Astrocyte of the cerebellum (primary cell): ENCODE measurements at regions not wholly inside any gene's neighbourhood (a gene's known extent, or its start where the extent isn't known, plus 50 kb on each side); places are given as distances from the start of the nearest gene placed in this dataset.

ENCODE experiments used
- DNase-seq: peaks from one replicate; pipeline ENCODE4 v3.0.0-alpha.2; 2011; ENCODE audit warnings: low read depth
- H3K4me3 ChIP-seq: 2 replicates; pipeline ENCODE4 v1.5.1; 2011; ENCODE audit warnings: mild to moderate bottlenecking, low read depth, low read length, moderate library complexity
- in situ Hi-C: cut with HindIII; loops from 2 replicates; pipeline ENCODE4 v1.10.0; 2017; ENCODE audit warnings: low sequenced_read_pairs
- TF ChIP-seq, protein P1 (sequence below): IDR thresholded peaks from 2 replicates; pipeline ENCODE4 v1.5.1; 2012; ENCODE audit warnings: low read length, low read depth, moderate library complexity, mild to moderate bottlenecking; ENCODE audit errors: missing control alignments

DNA sequence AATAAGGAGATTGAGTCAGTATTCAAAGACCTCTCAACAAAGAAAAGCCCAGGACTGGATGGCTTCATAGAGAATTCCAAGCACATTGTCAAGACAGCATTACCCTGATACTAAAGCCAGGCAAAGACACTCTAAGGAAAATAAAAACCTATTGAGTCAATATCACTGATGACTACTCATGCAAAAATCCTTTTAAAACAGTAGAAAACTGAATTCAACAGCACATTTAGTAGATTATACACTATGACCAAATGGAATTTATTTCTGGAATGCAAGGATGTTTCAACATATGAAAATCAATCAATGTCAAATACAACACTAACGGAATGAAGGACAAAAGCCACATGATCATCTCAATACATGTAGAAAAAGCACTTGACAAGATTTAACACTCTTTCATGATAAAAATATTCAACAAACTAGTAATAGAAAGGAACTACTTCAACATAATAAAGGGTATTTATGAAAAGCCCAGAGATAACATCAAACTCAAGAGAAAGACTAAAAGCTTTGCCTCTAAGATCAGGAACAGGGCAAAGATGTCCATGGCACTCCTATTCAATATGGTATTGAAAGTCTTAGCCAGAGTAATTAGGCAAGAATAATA lies 633.3 kb downstream of the ANKRD50 start:
- H3K4me3 ChIP-seq = no peak overlapping the region
- DNase-seq = no peak
- in situ Hi-C loops = no loop called here
- TF ChIP-seq, protein P1, sequence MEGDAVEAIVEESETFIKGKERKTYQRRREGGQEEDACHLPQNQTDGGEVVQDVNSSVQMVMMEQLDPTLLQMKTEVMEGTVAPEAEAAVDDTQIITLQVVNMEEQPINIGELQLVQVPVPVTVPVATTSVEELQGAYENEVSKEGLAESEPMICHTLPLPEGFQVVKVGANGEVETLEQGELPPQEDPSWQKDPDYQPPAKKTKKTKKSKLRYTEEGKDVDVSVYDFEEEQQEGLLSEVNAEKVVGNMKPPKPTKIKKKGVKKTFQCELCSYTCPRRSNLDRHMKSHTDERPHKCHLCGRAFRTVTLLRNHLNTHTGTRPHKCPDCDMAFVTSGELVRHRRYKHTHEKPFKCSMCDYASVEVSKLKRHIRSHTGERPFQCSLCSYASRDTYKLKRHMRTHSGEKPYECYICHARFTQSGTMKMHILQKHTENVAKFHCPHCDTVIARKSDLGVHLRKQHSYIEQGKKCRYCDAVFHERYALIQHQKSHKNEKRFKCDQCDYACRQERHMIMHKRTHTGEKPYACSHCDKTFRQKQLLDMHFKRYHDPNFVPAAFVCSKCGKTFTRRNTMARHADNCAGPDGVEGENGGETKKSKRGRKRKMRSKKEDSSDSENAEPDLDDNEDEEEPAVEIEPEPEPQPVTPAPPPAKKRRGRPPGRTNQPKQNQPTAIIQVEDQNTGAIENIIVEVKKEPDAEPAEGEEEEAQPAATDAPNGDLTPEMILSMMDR = no peak

DNA sequence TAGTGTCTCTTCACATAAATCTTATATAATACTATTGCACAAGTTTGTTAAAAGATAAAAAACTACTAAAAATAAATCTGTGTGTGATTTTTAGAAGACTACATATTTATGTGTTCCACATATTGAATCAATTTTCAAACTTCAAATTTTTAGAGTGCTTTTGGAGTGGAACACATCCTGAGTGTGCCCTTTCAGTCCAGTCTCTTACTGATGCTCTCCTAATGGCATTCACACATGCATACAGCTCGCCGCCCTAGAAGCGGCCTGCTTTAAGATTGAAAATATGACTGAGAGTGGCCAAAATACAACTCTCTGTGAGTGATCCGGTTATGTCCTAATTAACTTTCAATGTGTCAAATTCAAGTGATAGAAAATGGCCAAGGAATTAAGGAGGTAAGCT lies 628.8 kb downstream of the ANKRD50 start:
- in situ Hi-C loops = no loop called here
- no peak overlapping the region for H3K4me3 ChIP-seq
- TF ChIP-seq, protein P1 = no peak
- no peak for DNase-seq

DNA sequence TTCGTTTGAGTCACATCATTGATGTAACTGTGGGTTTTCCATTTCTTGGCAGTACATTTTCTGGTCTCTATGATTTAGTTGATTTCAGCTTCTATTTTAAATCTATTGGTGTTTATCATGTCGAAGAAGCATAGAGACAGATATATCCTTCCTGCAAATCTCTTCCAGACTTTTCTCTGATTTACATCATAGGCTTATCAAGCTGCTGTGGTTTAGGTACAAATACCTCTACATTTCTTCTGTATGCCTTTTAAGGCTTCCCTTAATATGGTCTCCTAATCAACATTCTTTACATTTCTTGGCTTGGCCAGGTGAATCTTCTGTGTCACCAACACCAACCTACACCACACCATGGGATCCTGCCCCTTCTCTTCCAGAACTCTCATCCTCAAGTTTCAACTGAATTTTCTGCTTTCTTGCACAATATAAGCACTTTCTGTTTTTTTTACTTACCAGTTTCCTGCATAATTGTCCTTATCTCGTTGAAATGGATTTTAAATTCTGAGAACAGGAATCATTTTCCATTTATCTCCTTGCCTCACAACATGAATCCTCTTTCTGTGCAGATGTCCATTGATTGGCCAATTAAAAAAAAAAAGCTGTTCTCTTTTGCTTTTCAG lies 626.9 kb downstream of the ANKRD50 start:
- TF ChIP-seq, protein P1 = no peak
- no peak overlapping the region for H3K4me3 ChIP-seq
- in situ Hi-C loops = no loop called here
- peak; percentile 58 for DNase-seq

DNA sequence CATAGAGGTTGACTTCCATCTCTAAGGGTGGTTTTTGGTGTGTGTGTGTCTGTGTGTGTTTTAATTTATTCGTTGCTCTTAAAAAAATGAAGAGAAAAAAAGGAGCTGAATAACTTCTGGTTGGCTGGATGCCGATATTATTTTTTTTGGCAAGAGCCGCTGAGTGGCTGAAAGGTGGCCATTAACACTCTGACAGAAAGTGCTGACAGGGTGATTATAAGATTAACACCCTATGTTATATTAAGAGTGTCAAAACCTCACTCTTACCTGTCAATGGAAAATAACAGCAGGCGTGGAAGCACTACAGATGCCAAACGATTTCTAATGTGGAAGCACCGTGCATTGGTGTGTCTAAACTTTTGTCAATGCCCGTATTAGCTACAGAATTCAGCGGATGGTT lies 622.5 kb downstream of the ANKRD50 start:
- TF ChIP-seq, protein P1 = no peak
- DNase-seq = peak; percentile 38
- H3K4me3 ChIP-seq = no peak overlapping the region
- in situ Hi-C loops = no loop called here

DNA sequence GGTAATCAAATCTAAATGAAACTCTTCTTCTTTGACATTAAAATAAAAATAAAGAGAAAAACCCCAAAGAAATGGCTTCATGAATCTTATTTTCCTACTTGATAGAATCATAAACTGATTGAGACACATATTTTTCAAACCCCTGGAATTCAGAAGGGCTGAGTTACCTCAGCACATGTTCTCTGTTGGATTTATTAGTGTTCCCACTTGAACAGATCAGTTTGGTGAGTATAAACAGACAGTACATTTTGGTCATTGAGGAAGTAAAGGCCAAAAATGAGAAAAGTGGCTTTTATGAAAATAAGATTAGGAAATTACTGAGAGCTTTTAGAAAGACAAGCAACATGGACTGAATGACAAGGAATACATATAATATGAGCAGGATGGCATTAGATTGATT lies 620.4 kb downstream of the ANKRD50 start:
- TF ChIP-seq, protein P1 = no peak
- H3K4me3 ChIP-seq = no peak overlapping the region
- DNase-seq = no peak
- in situ Hi-C loops = no loop called here

DNA sequence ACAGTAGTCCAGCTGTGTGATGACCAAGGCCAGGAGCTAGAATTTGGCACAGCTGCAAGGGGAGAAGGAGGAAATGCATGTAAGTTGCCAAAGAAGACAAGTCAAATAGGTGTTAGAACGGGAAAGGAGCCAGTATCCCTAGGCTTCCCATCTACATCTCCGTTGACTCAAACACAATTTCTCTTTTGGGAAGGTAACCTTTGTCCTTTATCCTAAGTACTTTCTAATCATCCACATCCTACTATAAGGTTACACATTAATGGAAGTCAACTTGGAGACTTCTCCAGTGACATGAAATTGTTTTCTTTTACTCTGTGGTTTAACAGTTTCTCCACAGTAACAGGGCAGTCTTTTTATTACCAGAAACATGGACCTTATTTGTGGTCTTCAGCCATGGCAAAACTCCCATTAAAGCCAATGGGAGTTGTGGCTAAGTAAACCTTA lies 620.0 kb downstream of the ANKRD50 start:
- DNase-seq = peak; percentile 53
- in situ Hi-C loops = no loop called here
- H3K4me3 ChIP-seq = no peak overlapping the region
- TF ChIP-seq, protein P1 = no peak
